Right ventricle myocardium inferior (tissue), 1 donor: ENCODE measurements at regions not wholly inside any gene's neighbourhood (a gene's known extent, or its start where the extent isn't known, plus 50 kb on each side); places are given as distances from the start of the nearest gene placed in this dataset.
"Not testable (repeated sequence)": the region's sequence is repeated elsewhere in the genome, so short reads cannot be mapped to it uniquely, and the experiment has no call there.

Source experiments
- ATAC-seq: fragments of 200-7000 bp; cut with Tn5 transposase; one replicate; pipeline ENCODE4 v1.9.1; 2020; ENCODE audit warnings: mild to moderate bottlenecking, moderate library complexity
- DNase-seq: peaks from one replicate; pipeline ENCODE4 v3.0.0; 2021; ENCODE audit errors: missing footprints
- intact Hi-C: fragments of 100-400 bp; cut with DNase I; formaldehyde crosslinking; loops from one replicate; pipeline ENCODE4 v1.11.0; 2022
- donor health status: DM: no; HTN: yes; CAD: no; lungs with severe emphysema.

GRCh38 chr19:5290336-5291262 lies 50.0 kb downstream of the PTPRS start:
- intact Hi-C loops, result no loop called here
- DNase-seq (no peak), ATAC-seq (no peak)

DNA sequence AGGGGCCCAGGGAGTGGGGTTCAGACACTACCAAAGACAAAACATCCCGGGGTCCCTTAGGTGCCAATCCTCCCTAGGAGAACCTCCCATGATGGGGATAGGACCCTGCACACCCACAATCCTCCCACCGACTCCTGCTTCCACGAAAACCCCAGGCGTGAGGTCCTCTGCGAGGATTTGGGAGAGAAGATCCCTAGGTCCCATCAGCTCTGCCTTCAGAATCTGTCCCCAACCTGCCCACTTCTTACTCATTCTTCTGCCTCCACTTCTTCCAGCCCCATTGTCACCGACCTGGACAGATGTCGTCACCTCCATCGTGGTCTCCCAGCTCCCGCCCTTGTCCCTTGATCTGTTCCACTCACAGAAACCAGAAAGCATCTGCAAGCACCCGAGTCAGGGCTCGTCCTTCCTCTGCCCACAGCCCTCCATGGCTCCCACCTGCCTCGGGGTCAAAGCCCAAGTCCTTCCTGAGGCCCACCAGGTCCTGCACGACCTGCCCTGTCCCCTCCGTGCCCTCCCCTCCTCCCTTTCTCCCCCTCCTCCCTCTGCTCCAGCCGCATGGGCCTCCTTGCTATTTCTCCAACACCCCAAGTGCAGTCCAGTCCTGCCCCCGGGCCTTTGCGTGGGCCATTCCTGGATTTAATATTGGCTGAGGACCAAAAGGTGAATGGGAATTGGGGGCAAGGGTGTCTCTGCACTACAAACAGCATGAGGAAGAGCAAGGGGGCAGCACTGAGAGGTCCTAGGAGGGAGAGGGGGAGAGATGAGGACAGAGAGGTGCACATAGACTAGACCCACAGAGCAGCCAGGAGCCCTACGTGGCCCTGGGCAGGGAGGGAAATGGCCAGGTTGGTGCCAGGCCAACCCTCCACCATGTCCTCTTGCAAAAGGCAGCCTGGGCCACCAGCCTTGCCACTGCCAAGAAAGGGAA lies 51.3 kb downstream of the PTPRS start:
- ATAC-seq, result no peak
- no peak for DNase-seq
- intact Hi-C loops, result no loop called here

- ATAC-seq (peak; percentile 28), DNase-seq (no peak)
- intact Hi-C loops, result no loop called here
Observed at GRCh38 chr19:5288347-5288739, 52.3 kb downstream of the PTPRS start.

GRCh38 chr19:5287066-5287465 lies 53.5 kb downstream of the PTPRS start:
- ATAC-seq (no peak), DNase-seq (no peak)
- intact Hi-C loops, result no loop called here

GRCh38 chr19:5286465-5287029 lies 54.1 kb downstream of the PTPRS start:
- no peak for ATAC-seq
- no peak for DNase-seq
- intact Hi-C loops, result no loop called here

GRCh38 chr19:5285955-5286354 lies 54.7 kb downstream of the PTPRS start:
- ATAC-seq (no peak), DNase-seq (no peak)
- intact Hi-C loops, result no loop called here

GRCh38 chr19:5285311-5285710 lies 55.3 kb downstream of the PTPRS start:
- DNase-seq, result no peak
- intact Hi-C loops, result no loop called here
- ATAC-seq, result no peak

- peak; percentile 65 for ATAC-seq
- peak; percentile 70 for DNase-seq
- intact Hi-C loops, result no loop called here
Observed at GRCh38 chr19:5282901-5283300, 57.7 kb downstream of the PTPRS start.

DNA sequence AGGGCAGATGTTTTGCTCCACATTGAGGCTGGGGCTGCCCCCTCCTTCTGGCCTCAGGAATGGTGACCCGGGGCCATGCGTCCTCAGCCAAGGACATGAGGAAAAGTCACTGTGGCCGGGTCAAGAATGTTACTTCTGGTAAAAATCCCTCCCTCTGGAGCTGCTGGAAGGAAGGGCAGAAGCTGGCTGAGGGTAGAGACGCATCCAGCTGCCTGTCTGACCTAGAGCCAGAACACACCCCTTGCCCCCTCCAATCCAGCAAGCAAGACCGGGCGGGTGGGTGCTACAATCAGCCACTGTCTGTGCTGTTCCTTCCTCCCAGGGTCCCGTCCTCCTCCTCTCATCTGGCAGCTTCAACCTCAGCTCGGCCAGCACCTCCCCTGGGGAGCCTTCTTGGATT lies 59.0 kb downstream of the PTPRS start:
- DNase-seq (peak; percentile 91), ATAC-seq (peak; percentile 94)
- intact Hi-C loops, result no loop called here

- intact Hi-C loops, ATAC-seq, DNase-seq: not testable (repeated sequence)
Observed at GRCh38 chr19:5275668-5276067, 64.9 kb downstream of the PTPRS start.

DNA sequence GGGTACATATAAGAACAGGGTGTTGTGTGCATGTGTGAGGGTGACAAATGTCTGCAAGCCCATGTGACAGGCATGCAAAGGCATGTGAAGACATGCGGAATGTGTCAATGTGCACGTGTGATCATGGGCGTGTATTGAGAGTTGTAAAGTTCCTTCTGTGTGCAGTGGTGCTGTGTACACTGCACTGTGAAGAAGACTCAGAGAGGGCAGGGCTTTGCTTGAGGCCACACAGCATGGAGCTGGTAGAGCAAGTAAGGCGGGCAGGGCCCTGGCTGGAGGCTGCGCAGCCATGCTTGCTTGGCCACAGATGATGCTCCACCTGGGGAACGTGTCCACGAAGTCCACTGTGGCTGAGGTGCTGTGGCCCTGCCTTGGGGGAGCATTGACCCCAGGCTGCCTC lies 66.8 kb downstream of the PTPRS start:
- ATAC-seq, result peak; percentile 10
- intact Hi-C loops, result no loop called here
- DNase-seq, result no peak

GRCh38 chr19:5271145-5271544 lies 69.5 kb downstream of the PTPRS start:
- ATAC-seq, result no peak
- DNase-seq, result no peak
- intact Hi-C loops, result no loop called here

DNA sequence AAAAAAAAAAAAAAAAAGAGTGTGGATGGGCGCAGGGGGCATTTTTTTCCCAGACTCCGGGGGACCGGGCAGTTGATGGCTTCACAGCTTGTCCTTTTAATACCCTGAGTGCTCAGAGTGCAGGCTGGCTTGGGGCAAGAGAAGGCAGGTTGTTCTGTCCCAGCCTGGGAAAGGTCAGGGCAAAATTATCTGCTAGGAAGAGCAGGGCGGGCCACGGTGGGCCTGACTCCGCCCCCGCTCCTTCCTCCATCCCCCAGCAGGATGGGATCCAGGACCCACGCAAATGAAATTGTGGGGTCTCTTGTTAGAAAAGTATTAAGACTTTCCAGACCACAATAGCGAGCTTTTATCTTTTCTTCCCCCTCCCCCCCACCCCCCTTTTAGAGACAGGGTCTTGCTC lies 70.7 kb downstream of the PTPRS start:
- no peak for ATAC-seq
- intact Hi-C loops, result no loop called here
- no peak for DNase-seq

- DNase-seq, result no peak
- no peak for ATAC-seq
- intact Hi-C loops, result no loop called here
Observed at GRCh38 chr19:5269279-5269678, 71.3 kb downstream of the PTPRS start.

- ATAC-seq (no peak), DNase-seq (no peak)
- intact Hi-C loops, result no loop called here
Observed at GRCh38 chr19:5268801-5269200, 71.8 kb downstream of the PTPRS start.

DNA sequence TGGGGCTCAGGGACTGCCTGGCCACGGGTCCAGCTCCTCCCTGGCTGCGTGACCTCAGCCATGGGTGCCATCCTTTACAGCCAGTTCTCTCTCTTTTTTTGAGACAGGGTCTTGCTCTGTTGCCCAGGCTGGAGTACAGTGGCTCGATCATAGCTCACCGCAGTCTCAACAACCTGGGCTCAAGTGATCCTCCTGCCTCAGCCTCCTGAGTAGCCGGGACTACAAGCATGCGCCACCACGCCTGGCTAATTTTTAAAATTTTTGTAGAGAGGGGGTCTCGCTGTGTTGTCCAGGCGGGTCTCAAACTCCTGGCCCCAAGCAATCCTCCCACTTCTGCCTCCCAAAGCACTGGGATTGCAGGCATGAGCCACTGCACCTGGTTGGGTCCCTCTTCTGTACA lies 75.4 kb downstream of the PTPRS start:
- DNase-seq (no peak), ATAC-seq (no peak)
- intact Hi-C loops, result no loop called here

DNA sequence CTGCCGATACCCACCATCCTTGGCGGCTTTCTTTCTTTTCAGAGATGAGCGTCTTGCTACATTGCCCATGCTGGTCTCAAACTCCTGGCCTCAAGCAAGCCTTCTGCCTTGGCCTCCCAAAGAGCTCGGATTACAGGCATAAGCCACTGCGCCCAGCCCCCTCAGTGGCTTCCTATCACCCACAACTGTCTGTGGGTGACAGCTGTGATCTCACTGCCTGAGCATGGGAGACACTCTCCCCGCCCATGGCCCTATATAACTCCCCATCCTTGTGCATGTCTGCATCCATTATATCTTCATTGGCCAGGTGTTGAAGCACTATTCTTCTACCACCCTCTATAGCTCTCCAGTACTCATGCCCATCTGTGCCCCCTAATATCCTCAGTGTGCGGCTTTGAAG lies 76.2 kb downstream of the PTPRS start:
- no peak for DNase-seq
- intact Hi-C loops, result no loop called here
- ATAC-seq, result no peak

DNA sequence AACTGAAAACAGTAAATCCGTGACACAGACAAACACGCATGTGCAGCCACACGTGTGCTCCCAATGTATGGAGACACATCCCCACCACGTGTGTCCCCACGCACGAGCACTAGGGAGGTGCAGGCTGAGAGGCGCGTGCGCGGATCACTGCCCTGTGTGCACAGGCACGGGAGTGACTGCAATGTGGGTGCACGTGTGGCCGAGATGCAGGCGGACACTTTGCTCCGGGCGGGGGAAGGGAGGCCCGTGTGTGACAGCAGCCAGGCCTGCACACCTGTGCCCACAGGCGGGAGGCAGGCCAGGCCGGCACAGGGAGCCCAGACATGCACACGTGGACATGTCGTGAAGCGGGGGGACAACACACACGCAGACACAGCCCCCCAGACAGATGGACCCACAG lies 77.0 kb downstream of the PTPRS start:
- no peak for ATAC-seq
- DNase-seq, result no peak
- intact Hi-C loops, result no loop called here

- intact Hi-C loops, result no loop called here
- no peak for DNase-seq
Observed at GRCh38 chr19:5262721-5263120, 77.9 kb downstream of the PTPRS start.

More at GRCh38 chr19:5262721-5263120, 77.9 kb downstream of the PTPRS start:
- ATAC-seq, result no peak
